ENCODE measurements at regions not wholly inside any gene's neighbourhood (a gene's known extent, or its start where the extent isn't known, plus 50 kb on each side); places are given as distances from the start of the nearest gene placed in this dataset.

GRCh38 chr5:17403695-17404490 lies 94.1 kb upstream of the TAF11L2 start:
- TF ChIP-seq NFIC (IDR thresholded peaks at IDR 0.05) (no peak), EGR1 (IDR thresholded peaks at IDR 0.05) (no peak), CREB1 (IDR thresholded peaks at IDR 0.05; ENCODE audit: low read depth) (no peak), EP300 (IDR thresholded peaks at IDR 0.05; ENCODE audit: borderline replicate concordance) (no peak), TAF1 (IDR thresholded peaks at IDR 0.05; ENCODE audit: low read depth) (no peak), ZBTB7A (IDR thresholded peaks at IDR 0.05; ENCODE audit: low read depth) (no peak)

DNA sequence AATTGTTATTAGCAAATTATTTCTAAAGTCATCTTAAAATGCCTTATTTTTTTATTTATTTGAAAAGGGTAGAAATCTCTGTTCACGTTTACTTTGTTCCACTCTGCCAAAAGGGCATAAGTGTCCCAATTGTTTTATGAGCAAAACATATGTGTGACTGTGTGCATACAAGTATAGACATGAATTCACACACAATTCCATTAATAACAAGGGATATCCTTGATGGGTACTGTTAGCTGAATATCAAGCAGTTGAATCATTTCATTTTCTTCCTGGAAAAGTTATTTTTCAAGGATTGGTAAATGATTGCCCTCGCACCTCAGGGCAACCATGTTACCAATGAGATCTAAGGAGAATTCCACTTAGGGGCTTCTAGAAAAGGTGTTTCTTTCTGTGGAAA lies 92.1 kb upstream of the TAF11L2 start:
- TF ChIP-seq EP300 (IDR thresholded peaks at IDR 0.05; ENCODE audit: borderline replicate concordance) (no peak), REST (IDR thresholded peaks at IDR 0.05; ENCODE audit: low read depth) (no peak), ZBTB7A (IDR thresholded peaks at IDR 0.05; ENCODE audit: low read depth) (no peak), RAD21 (IDR thresholded peaks at IDR 0.05; ENCODE audit: low read depth) (no peak)

GRCh38 chr5:17406423-17406838 lies 91.6 kb upstream of the TAF11L2 start:
- no peak for TF ChIP-seq TEAD4 (IDR thresholded peaks at IDR 0.05)
- no peak for TF ChIP-seq EP300 (IDR thresholded peaks at IDR 0.05; ENCODE audit: borderline replicate concordance)
- TF ChIP-seq RAD21 (IDR thresholded peaks at IDR 0.05; ENCODE audit: low read depth), result no peak
- TF ChIP-seq CREB1 (IDR thresholded peaks at IDR 0.05; ENCODE audit: low read depth), result no peak
- no peak for TF ChIP-seq YY1 (IDR thresholded peaks at IDR 0.05; ENCODE audit: low read depth)

DNA sequence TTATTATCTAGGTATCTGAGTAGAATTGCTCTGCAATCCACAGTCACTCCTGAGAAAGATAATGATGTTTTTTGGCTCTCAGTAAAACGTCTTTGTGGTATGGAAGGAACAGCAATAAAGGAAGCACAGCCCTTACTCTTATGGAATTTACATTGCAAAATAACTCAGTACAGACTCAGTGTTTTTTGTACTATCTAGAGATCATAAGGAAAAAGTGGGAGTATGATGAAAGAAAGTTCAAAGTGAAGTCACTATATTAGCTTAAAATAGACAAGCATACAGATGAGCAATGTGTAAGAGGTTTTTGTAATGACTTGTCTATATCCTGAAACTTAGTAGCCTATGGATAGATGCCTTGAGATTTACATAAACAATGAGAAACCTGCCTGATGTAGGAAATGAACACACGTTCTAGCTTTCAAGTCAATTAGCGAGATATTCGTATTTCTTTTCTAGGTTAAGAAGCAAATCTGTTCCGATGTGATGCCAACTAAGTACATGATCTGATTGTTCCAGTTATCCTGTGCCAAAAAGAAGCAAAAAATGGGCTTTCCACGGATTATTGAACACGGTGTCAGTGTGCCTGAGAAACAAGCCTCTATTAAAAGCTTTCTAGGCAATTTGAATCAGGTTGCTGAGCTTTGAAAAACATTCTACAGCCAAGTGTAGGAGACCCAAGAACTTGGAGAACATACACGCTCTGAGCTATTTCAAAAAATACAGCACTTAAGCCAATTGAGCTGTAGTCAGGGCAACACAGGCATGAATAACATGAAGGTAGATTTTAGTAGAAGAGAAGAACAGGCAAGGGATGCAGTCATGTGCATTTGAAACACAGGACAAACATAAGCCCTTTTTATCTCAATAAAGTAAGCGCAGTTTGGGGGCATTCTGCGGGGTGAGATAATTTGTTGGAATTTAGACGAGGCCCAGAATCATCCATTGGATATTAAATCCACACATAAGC lies 86.3 kb upstream of the TAF11L2 start:
- no peak for TF ChIP-seq YY1 (IDR thresholded peaks at IDR 0.05; ENCODE audit: low read depth)
- no peak for TF ChIP-seq CEBPB (IDR thresholded peaks at IDR 0.05)
- no peak for TF ChIP-seq TAF1 (IDR thresholded peaks at IDR 0.05; ENCODE audit: low read depth)
- no peak for TF ChIP-seq FOXM1 (IDR thresholded peaks at IDR 0.05; ENCODE audit: borderline replicate concordance, low read depth)
- TF ChIP-seq TEAD4 (IDR thresholded peaks at IDR 0.05), result no peak
- no peak for TF ChIP-seq NFIC (IDR thresholded peaks at IDR 0.05)
- no peak for TF ChIP-seq MAX (IDR thresholded peaks at IDR 0.05)
- TF ChIP-seq EP300 (IDR thresholded peaks at IDR 0.05; ENCODE audit: borderline replicate concordance), result no peak
- TF ChIP-seq EGR1 (IDR thresholded peaks at IDR 0.05), result no peak
- TF ChIP-seq TCF12 (IDR thresholded peaks at IDR 0.05; ENCODE audit: low read depth), result no peak
- TF ChIP-seq ZBTB7A (IDR thresholded peaks at IDR 0.05; ENCODE audit: low read depth), result no peak
- no peak for TF ChIP-seq CREB1 (IDR thresholded peaks at IDR 0.05; ENCODE audit: low read depth)
- TF ChIP-seq REST (IDR thresholded peaks at IDR 0.05; ENCODE audit: low read depth), result no peak

DNA sequence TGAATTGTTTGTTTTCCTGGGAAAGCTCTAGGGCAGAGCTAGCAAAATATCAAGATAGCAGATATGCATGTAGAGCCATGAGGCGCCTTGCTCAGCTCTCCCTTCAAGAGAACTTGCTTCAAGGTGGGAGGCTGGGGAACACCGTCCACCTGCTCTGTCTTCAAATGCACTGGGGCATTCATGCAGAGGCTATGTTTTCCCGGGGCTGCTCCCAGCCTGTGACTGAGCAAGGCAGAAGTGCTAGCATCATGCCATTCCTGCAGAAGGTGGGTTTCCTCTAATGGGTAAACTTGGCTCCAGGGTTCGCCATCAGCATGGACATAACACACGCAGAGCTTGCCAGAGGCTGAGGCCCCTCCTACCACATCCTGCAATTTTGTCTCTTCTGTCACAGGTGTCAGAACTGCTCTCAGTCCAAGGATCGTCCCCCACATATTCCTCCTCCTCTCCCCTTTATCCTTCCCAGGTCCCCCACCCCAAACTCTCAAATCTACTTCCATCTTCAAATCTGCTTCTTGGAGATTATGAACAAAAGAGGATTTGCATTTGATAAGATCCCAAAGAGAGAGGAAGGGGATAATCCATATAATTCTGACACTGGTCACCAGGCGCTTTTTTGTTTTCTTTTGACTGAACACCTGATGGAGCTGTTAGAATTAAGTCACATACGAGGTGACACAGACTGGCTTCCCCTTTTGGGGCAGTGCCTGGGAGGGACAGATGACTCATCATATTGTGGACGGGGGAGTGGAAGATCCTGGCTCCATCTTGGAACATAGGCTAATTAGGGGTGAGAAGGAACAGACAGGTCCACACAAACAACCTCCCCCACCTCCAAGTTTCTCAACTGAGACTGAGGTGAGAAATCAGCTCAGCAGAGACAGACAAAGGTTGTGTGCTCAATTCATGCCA lies 85.0 kb upstream of the TAF11L2 start:
- TF ChIP-seq RAD21 (IDR thresholded peaks at IDR 0.05; ENCODE audit: low read depth), result 0 out of 2 replicates have a peak, but pooled peaks have one; percentile 12
- no peak for TF ChIP-seq CREB1 (IDR thresholded peaks at IDR 0.05; ENCODE audit: low read depth)

DNA sequence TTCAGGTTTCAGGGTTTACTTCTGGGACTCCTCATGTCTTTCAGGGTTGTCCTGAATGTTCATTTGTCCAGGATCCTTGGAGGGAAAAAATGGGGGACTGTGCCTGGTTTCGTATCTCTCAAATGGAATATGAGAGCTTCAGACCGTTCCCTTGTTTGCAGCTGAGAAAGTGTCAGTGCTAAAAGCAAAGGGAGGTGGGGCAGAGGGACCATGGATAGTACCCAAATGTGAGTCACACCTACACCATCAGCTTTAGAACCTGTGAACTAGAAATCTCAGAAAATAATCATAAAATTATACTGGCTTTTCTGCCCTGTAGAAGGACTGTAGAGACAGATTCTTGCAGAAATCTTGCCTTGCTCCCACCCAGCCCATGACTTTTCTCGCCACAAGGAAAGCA lies 84.3 kb upstream of the TAF11L2 start:
- TF ChIP-seq TCF12 (IDR thresholded peaks at IDR 0.05; ENCODE audit: low read depth), result no peak
- no peak for TF ChIP-seq RAD21 (IDR thresholded peaks at IDR 0.05; ENCODE audit: low read depth)
- TF ChIP-seq REST (IDR thresholded peaks at IDR 0.05; ENCODE audit: low read depth), result peak; percentile 69
- no peak for TF ChIP-seq ZBTB7A (IDR thresholded peaks at IDR 0.05; ENCODE audit: low read depth)
- no peak for TF ChIP-seq TEAD4 (IDR thresholded peaks at IDR 0.05)
- TF ChIP-seq CREB1 (IDR thresholded peaks at IDR 0.05; ENCODE audit: low read depth), result no peak

Measured in Ishikawa (cell line).